Pancreas (tissue), 10 donors: ENCODE measurements at regions not wholly inside any gene's neighbourhood (a gene's known extent, or its start where the extent isn't known, plus 50 kb on each side); places are given as distances from the start of the nearest gene placed in this dataset.

Experiments
- ATAC-seq, 4 donors: fragments of 200-7000 bp; cut with Tn5 transposase; one replicate each; pipeline versions ENCODE4 v1.8.0 to v1.9.1; 2020; ENCODE audit warnings: mild to moderate bottlenecking in 4 of 4, moderate library complexity in 4 of 4
- DNase-seq, 6 donors: peaks; one replicate each; pipeline ENCODE4 v3.0.0-alpha.2; 2020
- FAIRE-seq: peaks from 2 replicates; lab custom pipeline; 2012; peaks lifted over from hg19 to GRCh38; lab: Jason Lieb, UNC
- H3K27ac ChIP-seq, 4 donors: fragments of 200-600 bp; sonication (generic); 1 replicate in 3 of 4; 2 replicates in 1 of 4; pipeline versions ENCODE4 v1.5.0 to v1.8.0; 2020
- H3K27me3 ChIP-seq, 4 donors: fragments of 200-600 bp; one replicate each; pipeline ENCODE4 v1.8.0; 2021
- H3K36me3 ChIP-seq, 3 donors: fragments of 200-600 bp; sonication (generic) in 1 of 3; one replicate each; pipeline versions ENCODE4 v1.5.0 to v1.8.0; 2020 to 2021
- H3K4me1 ChIP-seq, 3 donors: fragments of 200-600 bp; one replicate each; pipeline ENCODE4 v1.8.0; 2021
- H3K4me3 ChIP-seq, 4 donors: fragments of 200-600 bp; sonication (generic) in 2 of 4; one replicate each; pipeline versions ENCODE4 v1.5.0 to v1.8.0; 2020 to 2021
- H3K9me3 ChIP-seq, 4 donors: fragments of 200-600 bp; one replicate each; pipeline ENCODE4 v1.8.0; 2021
- WGBS, 2 donors: extraction: QIAGEN DNeasy Blood & Tissue Kit; methylation state at CpG; one replicate each; pipeline ENCODE4 v1.1.7; 2013; 5-methylcytosine and 5-hydroxymethylcytosine counted together
- intact Hi-C, 3 donors: fragments of 100-400 bp; cut with DNase I; formaldehyde crosslinking; loops; one replicate each; pipeline versions ENCODE4 v1.11.1 to v1.14.2; 2022
- TF ChIP-seq, protein P1 (sequence below), 4 donors: fragments of 200-600 bp; sonication (generic) in 3 of 4; IDR thresholded peaks; one replicate each; pipeline versions ENCODE4 v1.5.0 to v1.8.0; 2021; ENCODE audit warnings: antibody characterized with exemption in 4 of 4
- donor health status: healthy with polysubstance abuse.
- donor health status: DM: no; HTN: no; CAD: no; lungs with moderate emphysema.
- donor health status: DM: no; HTN: no; CAD: no.
- donor health status: control.
- donor health status: control.
- donor health status: Bipolar disorder and iron deficiency.
- donor health status: DM: yes; HTN: yes; CAD: no.
- donor health status: DM: no; HTN: no; CAD: no.
- donor health status: DM: no; HTN: no; CAD: no.
- donor health status: DM: yes; HTN: yes; CAD: no.

DNA sequence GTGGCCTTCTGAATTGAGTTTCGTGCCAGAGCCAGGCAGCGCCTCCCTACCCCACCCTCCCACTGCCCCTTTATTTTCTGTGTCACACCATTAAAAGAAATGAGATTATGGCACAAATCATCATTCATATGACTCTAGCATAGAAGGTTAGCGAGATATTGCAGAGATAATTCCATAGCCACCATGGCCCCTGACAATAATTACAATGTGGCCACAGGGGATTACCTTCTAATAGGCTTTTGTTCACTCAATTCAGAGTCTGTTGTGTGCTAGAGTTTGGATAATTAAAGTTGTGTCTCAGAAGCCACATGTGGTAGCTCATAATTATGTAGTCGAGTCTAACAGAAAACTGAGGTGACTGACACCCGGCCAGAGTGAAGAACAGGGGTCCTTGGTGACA lies 428.1 kb downstream of the ARHGEF28 start:
- Histone ChIP-seq H3K36me3 (no peaks in the 10 kb centered on the region), H3K4me3 (no peak overlapping the region), H3K27ac (no peak overlapping the region), H3K9me3 (no peaks in the 10 kb centered on the region), H3K27me3 (no peaks in the 10 kb centered on the region), H3K4me1 (peaks cover 0 to 3% (median 0%) of the 10 kb centered on the region in 3 donors)
- TF ChIP-seq, protein P1, sequence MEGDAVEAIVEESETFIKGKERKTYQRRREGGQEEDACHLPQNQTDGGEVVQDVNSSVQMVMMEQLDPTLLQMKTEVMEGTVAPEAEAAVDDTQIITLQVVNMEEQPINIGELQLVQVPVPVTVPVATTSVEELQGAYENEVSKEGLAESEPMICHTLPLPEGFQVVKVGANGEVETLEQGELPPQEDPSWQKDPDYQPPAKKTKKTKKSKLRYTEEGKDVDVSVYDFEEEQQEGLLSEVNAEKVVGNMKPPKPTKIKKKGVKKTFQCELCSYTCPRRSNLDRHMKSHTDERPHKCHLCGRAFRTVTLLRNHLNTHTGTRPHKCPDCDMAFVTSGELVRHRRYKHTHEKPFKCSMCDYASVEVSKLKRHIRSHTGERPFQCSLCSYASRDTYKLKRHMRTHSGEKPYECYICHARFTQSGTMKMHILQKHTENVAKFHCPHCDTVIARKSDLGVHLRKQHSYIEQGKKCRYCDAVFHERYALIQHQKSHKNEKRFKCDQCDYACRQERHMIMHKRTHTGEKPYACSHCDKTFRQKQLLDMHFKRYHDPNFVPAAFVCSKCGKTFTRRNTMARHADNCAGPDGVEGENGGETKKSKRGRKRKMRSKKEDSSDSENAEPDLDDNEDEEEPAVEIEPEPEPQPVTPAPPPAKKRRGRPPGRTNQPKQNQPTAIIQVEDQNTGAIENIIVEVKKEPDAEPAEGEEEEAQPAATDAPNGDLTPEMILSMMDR (IDR thresholded peaks at IDR 0.05), result no peak
- WGBS, 2 donors, result 91 to 92% methylated on average over 5 of the region's 5 CpGs
- intact Hi-C loops, result loop anchor here in 1 of 3 donors (10.0 kb wide), 1 partner anchor 591 kb away; the partner anchor contains the start of gene ENC1
- FAIRE-seq, result no peak
- ATAC-seq, result no peak
- DNase-seq, result no peak

DNA sequence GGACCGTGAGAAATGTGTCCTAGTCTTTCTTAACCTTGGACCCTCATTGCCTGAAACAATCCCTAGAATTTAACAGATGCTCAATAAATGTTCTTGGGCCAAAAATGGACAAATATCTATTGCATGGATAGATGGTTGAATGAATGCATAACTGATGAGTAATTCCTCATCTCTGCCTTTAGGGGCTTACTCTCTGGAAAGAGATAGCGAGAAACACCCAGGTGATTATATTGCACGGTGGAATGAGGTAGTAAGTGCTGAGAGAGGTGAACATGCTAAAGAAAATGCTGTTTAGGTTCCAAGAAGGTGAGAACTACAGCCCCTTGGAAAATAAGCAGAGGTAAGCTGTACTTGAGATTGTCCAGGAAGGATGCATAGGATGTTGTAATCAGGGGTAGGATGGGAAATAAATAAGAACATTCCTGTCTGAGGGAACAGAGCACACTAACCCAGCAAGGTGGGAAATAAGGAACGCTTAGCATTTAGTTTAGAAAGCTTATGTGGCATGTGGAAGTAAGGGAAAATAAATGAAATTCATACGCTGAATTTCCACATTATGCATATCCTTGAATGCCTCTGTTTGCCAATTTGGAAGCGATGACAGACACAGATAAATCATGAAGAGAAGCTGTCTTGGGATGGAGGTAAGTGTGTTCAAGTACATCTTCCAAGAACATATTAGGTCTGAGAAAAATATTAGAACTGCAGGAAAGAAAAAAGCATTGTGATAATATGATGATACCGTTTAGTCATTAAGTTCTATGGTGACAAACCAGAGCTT lies 426.6 kb downstream of the ARHGEF28 start:
- Histone ChIP-seq H3K27ac (no peak overlapping the region), H3K36me3 (no peaks in the 10 kb centered on the region), H3K27me3 (no peaks in the 10 kb centered on the region), H3K9me3 (no peaks in the 10 kb centered on the region), H3K4me3 (no peak overlapping the region), H3K4me1 (peaks cover 0 to 3% (median 0%) of the 10 kb centered on the region in 3 donors)
- DNase-seq (no peak), ATAC-seq (no peak), FAIRE-seq (no peak)
- 73 to 78% methylated on average over 7 of the region's 7 CpGs for WGBS, 2 donors
- intact Hi-C loops, result loop anchor here in 1 of 3 donors (10.0 kb wide), 1 partner anchor 592 kb away; the partner anchor contains the start of gene ENC1
- TF ChIP-seq, protein P1 (IDR thresholded peaks at IDR 0.05), result no peak

DNA sequence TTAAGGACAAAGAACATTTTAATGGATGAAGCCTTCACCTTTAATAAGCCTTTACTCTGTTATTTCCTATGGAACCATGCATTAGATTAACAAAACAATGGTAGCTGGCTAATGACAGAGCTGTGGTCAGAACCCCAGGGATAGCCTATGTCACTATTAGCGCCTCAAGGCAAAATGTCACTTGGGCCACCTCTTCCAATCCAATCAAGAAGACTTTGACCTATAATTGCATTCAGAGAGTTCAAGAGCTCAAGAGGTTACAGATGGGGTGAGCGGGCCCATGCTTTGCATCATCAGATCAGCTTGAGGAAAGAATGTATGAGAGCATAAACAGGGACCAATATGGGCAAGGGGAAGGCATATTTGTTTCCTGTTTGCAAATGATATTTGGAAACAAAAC lies 425.1 kb downstream of the ARHGEF28 start:
- intact Hi-C loops, result loop anchor here in 1 of 3 donors (10.0 kb wide), 1 partner anchor 594 kb away; the partner anchor contains the start of gene ENC1
- H3K36me3 ChIP-seq, result no peaks in the 10 kb centered on the region
- no peaks in the 10 kb centered on the region for H3K9me3 ChIP-seq
- TF ChIP-seq, protein P1 (IDR thresholded peaks at IDR 0.05), result no peak
- FAIRE-seq, result no peak
- H3K4me1 ChIP-seq, result no peaks in the 10 kb centered on the region
- 97 to 98% methylated on average over 2 of the region's 2 CpGs for WGBS, 2 donors
- H3K4me3 ChIP-seq, result no peak overlapping the region
- no peak overlapping the region for H3K27ac ChIP-seq
- H3K27me3 ChIP-seq, result no peaks in the 10 kb centered on the region
- no peak for ATAC-seq
- DNase-seq, result no peak

DNA sequence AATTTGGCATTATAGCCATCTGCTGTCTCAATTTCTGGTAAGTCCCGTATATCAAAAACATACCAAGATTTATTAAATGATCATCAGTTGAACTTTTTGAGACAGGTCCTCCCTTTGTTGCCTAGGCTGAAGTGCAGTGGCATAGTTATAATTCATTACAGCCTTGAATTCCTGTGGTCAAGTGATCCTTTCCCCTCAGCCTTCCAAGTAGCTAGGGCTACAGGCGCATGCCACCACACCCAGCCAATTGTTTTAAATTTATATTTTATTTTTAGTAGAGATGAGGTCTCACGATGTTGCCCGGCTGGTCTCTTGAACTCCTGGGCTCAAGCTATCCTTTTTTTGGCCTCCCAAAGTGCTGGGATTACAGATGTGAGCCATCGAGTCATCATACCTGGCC lies 418.9 kb downstream of the ARHGEF28 start:
- TF ChIP-seq, protein P1 (IDR thresholded peaks at IDR 0.05), result no peak
- Histone ChIP-seq H3K9me3 (no peaks in the 10 kb centered on the region), H3K36me3 (no peaks in the 10 kb centered on the region), H3K27ac (no peak overlapping the region), H3K27me3 (no peaks in the 10 kb centered on the region), H3K4me1 (no peaks in the 10 kb centered on the region), H3K4me3 (no peak overlapping the region)
- DNase-seq (no peak), ATAC-seq (no peak), FAIRE-seq (no peak)
- intact Hi-C loops, result no loop called here
- 91 to 98% methylated on average over 5 of the region's 5 CpGs for WGBS, 2 donors

DNA sequence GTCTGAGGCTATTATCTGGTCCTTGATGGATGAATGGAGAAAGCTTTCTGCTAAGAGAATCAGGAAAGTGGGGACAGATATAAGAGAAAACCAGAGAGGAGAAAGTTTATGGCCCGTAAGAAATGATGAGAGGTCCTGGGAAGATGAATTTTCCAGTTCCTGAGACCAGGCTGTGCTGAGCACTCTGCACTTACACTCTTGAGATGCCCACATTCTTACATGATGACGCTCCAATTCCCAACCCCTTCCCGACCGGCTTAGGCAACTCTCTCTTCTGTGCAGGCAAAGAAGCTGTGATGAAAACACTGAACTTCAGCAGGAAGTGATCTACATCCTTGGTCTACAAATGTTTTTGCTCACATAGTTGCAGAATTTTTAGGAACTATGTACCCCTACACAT lies 417.0 kb downstream of the ARHGEF28 start:
- no peaks in the 10 kb centered on the region for H3K36me3 ChIP-seq
- no peak overlapping the region for H3K27ac ChIP-seq
- TF ChIP-seq, protein P1 (IDR thresholded peaks at IDR 0.05), result no peak
- ATAC-seq (no peak), FAIRE-seq (no peak), DNase-seq (no peak)
- intact Hi-C loops, result no loop called here
- H3K4me1 ChIP-seq, result no peaks in the 10 kb centered on the region
- H3K27me3 ChIP-seq, result no peaks in the 10 kb centered on the region
- no peaks in the 10 kb centered on the region for H3K9me3 ChIP-seq
- no peak overlapping the region for H3K4me3 ChIP-seq
- 91 to 95% methylated on average over 4 of the region's 4 CpGs for WGBS, 2 donors
